ENCODE measurements at regions not wholly inside any gene's neighbourhood (a gene's known extent, or its start where the extent isn't known, plus 50 kb on each side); places are given as distances from the start of the nearest gene placed in this dataset.

DNA sequence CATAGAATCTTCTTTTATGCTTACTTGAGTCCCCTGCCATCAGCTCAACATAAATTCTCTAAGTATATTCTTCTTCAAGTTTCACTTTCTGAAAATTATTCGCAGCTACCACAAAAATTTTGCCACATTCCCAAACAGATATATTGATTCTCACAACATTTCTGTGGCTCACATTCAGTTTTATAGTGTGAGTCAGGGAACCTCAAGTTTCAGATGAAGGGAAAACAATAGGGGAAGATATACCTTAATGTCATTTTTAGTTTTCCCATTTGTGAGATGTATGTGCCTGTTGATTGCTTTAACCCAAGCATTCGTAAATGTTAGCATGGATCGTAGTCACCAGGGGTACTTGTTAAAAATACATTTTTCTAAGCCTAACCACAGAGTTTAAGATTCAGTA lies 465.8 kb downstream of the CCER1 start:
- TF ChIP-seq, protein P1, sequence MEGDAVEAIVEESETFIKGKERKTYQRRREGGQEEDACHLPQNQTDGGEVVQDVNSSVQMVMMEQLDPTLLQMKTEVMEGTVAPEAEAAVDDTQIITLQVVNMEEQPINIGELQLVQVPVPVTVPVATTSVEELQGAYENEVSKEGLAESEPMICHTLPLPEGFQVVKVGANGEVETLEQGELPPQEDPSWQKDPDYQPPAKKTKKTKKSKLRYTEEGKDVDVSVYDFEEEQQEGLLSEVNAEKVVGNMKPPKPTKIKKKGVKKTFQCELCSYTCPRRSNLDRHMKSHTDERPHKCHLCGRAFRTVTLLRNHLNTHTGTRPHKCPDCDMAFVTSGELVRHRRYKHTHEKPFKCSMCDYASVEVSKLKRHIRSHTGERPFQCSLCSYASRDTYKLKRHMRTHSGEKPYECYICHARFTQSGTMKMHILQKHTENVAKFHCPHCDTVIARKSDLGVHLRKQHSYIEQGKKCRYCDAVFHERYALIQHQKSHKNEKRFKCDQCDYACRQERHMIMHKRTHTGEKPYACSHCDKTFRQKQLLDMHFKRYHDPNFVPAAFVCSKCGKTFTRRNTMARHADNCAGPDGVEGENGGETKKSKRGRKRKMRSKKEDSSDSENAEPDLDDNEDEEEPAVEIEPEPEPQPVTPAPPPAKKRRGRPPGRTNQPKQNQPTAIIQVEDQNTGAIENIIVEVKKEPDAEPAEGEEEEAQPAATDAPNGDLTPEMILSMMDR (IDR thresholded peaks at IDR 0.05 in 8 of 11, conservative IDR thresholded peaks at IDR 0.05 in 3 of 11) = no peak
- no peak for TF ChIP-seq POLR2A (IDR thresholded peaks at IDR 0.05)
- no peak for TF ChIP-seq POLR2AphosphoS5 (IDR thresholded peaks at IDR 0.05)

Data from spleen (tissue), 7 donors.